ENCODE measurements at regions not wholly inside any gene's neighbourhood (a gene's known extent, or its start where the extent isn't known, plus 50 kb on each side); places are given as distances from the start of the nearest gene placed in this dataset.

DNA sequence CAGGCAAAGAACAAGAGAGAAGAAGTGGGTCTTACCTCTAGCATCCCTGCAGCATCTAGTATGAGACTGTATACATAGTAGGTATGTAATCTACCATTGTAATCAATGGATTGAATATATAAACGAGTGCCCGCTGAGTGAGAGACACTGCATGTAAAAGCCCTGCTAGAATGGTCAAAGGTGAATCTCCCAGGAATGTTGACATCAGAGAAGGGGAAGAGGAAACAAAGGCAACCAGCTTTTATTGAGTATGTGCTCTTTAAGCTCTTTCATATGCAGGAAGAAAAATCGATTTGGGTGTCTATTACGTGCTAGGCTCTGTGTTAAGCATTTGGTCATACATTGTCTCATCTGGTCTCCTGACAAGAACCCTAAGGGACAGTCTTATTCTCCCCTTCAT lies 91.9 kb upstream of the KLHL13 start:
- no peak overlapping the region for H3K4me3 ChIP-seq
- WGBS, 3 donors: 80 to 93% (median 91%) methylated on average over 4 of the region's 4 CpGs
- no peaks in the 10 kb centered on the region for H3K36me3 ChIP-seq (ENCODE audit: insufficient read depth in 1 of 2, low read depth in 1 of 2)
- H3K4me1 ChIP-seq: no peaks in the 10 kb centered on the region
- H3K27ac ChIP-seq: no peak overlapping the region
- DNase-seq: no peak
- intact Hi-C loops (cut with DNase I): no loop called here
- TF ChIP-seq, protein P1, sequence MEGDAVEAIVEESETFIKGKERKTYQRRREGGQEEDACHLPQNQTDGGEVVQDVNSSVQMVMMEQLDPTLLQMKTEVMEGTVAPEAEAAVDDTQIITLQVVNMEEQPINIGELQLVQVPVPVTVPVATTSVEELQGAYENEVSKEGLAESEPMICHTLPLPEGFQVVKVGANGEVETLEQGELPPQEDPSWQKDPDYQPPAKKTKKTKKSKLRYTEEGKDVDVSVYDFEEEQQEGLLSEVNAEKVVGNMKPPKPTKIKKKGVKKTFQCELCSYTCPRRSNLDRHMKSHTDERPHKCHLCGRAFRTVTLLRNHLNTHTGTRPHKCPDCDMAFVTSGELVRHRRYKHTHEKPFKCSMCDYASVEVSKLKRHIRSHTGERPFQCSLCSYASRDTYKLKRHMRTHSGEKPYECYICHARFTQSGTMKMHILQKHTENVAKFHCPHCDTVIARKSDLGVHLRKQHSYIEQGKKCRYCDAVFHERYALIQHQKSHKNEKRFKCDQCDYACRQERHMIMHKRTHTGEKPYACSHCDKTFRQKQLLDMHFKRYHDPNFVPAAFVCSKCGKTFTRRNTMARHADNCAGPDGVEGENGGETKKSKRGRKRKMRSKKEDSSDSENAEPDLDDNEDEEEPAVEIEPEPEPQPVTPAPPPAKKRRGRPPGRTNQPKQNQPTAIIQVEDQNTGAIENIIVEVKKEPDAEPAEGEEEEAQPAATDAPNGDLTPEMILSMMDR (IDR thresholded peaks at IDR 0.05): no peak
- H3K27me3 ChIP-seq (ENCODE audit: insufficient read depth in 3 of 3, low read length in 2 of 3): peaks cover 0 to 12% (median 0%) of the 10 kb centered on the region in 3 donors
- no peak for ATAC-seq
- no peaks in the 10 kb centered on the region for H3K9me3 ChIP-seq

DNA sequence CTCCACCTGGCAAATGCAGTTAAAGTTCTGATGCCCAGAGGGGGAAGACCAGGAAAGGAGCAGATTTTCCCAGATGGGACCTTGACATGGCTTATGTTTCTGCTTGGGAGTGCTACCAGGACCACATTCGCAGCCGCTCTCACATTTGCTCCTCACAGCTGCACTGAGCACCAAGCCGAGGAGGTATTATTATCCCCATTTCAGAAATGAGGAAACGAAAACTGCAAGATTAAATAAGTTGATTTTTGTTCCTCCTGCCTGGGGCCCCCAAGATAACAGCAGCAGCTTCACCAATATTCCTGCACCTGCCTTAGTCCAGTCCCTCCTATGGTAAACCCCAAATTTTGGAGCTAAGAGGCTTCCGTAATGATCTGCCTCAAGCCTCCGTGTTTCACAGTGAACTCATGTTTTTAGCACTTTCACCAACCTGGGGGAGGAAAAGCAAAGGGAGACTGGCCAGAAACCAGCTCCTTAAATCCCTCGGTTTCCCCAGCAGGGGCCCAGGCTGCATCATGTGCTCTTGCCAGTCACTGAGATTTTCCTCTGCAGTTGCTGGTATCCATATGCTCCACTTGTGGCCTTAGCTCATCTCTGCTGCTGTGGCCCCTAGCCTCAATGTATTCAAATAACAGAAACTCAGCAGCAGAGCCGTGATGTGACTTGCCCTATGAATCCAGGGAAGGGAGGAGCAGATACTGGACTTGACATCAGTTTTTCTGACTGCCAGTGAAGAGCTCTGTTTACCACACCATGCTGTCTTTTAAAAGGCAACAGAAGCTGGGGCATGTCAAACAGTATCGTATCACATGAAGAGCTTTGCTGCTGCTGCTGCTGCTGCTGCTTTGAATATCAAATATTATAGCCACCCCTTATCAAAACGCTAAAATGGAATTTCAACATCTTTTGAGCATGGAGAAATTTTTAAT lies 95.5 kb upstream of the KLHL13 start:
- TF ChIP-seq, protein P1 (IDR thresholded peaks at IDR 0.05): no peak
- Histone ChIP-seq H3K4me1 (no peaks in the 10 kb centered on the region), H3K36me3 (ENCODE audit: insufficient read depth in 1 of 2, low read depth in 1 of 2) (no peaks in the 10 kb centered on the region), H3K27ac (no peak overlapping the region), H3K4me3 (no peak overlapping the region), H3K9me3 (no peaks in the 10 kb centered on the region), H3K27me3 (ENCODE audit: insufficient read depth in 3 of 3, low read length in 2 of 3) (peaks cover 0 to 12% (median 0%) of the 10 kb centered on the region in 3 donors)
- DNase-seq (no peak), ATAC-seq (no peak)
- intact Hi-C loops (cut with DNase I): no loop called here
- WGBS, 3 donors: 38 to 56% (median 51%) methylated on average over 10 of the region's 10 CpGs

DNA sequence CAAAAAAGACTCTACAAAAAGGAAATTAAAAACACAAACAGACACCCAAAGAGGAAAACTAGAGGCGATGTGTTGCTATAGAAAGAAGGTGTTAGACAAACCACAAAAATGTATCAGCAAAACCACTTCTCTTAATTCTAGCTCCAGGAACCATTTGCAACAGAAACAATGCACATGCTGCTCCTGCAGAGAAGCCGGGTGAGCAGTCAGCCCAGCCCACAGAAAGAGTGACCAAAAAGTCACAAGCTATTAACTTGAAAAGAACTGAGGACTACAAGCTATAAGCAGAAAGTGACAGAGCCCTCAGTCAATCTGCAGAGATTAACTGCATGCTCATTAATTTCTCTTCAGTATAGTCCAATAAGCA lies 96.2 kb upstream of the KLHL13 start:
- H3K27me3 ChIP-seq (ENCODE audit: insufficient read depth in 3 of 3, low read length in 2 of 3): peaks cover 0 to 12% (median 0%) of the 10 kb centered on the region in 3 donors
- H3K9me3 ChIP-seq: no peaks in the 10 kb centered on the region
- no peak overlapping the region for H3K4me3 ChIP-seq
- ATAC-seq (no peak), DNase-seq (no peak)
- no peaks in the 10 kb centered on the region for H3K4me1 ChIP-seq
- 62 to 68% (median 66%) methylated on average over 2 of the region's 2 CpGs for WGBS, 3 donors
- TF ChIP-seq, protein P1 (IDR thresholded peaks at IDR 0.05): no peak
- no peak overlapping the region for H3K27ac ChIP-seq
- H3K36me3 ChIP-seq (ENCODE audit: insufficient read depth in 1 of 2, low read depth in 1 of 2): no peaks in the 10 kb centered on the region
- intact Hi-C loops (cut with DNase I): no loop called here

DNA sequence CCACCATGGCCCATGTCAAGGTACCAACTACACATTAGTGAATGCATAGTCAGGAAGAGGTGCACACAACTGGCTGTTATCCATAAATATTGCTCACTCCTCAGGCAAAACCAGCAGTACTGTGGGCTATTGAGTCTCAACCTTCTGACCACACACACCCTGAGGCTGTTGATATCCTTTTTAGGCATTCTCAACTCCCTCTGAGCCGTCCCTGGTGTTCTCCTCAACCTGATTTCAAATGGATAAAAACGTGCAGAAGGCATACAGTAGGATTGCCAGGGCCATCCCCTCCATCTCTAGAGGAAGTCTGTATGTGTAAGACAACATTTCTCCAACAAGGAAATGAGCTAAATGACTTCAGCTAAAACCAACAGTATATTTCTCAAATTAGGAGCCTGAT lies 98.7 kb upstream of the KLHL13 start:
- H3K36me3 ChIP-seq (ENCODE audit: insufficient read depth in 1 of 2, low read depth in 1 of 2): no peaks in the 10 kb centered on the region
- intact Hi-C loops (cut with DNase I): no loop called here
- H3K27me3 ChIP-seq (ENCODE audit: insufficient read depth in 3 of 3, low read length in 2 of 3): peaks cover 0 to 15% (median 0%) of the 10 kb centered on the region in 3 donors
- TF ChIP-seq, protein P1 (IDR thresholded peaks at IDR 0.05): no peak
- H3K4me1 ChIP-seq: no peaks in the 10 kb centered on the region
- 37 to 45% (median 41%) methylated on average over 2 of the region's 2 CpGs for WGBS, 3 donors
- no peak overlapping the region for H3K4me3 ChIP-seq
- ATAC-seq (no peak), DNase-seq (no peak)
- no peak overlapping the region for H3K27ac ChIP-seq
- no peaks in the 10 kb centered on the region for H3K9me3 ChIP-seq
